ENCODE measurements at regions not wholly inside any gene's neighbourhood (a gene's known extent, or its start where the extent isn't known, plus 50 kb on each side); places are given as distances from the start of the nearest gene placed in this dataset.

DNA sequence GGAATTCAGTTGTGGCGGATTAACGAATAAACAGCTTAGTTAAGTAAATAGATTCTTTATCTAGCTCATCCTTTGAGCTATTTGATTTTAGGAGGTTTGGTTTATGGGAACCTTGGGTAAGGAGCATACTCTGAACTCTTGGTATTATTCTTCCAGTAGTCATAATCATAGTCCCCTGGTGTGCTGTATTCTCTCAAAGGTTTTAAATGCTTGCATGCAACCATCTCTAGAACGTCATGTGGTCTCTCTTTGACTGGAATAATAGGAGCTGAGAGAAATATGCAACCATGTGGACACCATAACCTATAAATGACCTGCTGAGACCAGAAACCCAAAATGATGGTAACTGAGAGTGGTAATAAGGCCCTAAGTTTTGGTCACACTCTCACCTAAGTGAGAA, 951.6 kb upstream of the MIR17HG start:
- DNase-seq, result no peak

DNA sequence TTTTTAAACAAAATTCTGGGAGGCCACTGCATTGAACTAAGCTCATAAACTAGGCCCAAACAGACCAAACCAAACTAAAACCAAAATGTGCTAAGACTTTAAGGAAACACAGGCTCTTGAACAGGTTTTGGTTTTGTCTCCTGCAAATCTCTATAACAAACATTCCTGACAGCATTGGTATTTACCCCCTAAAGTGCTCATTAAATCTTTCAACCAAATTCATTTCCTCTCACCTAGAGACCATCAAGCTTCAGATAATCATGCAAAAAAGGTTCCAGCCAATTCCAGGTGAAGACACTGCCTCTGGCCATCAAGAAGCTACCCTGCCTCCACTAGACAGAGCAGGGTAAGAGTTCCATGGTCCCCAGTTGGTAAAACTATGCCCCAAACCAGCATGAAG, 951.2 kb upstream of the MIR17HG start:
- no peak for DNase-seq

DNA sequence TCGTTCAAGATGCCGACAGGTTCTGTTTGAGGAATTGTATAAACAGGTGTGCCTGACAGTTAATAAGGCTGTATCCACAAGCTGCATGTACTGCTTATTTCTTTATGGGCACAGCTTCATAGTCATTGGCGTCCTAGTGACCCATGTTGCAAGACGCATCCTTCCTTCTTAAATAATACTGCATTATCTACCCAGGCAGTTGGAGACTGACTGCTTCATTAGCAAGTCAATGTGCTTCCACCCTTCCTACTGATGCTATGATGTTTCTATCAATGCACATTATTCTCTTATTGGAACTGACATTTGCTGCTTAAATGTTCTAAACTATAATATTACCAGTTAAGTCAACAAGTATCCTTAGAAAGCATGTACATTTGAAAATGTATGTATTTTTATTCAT, 950.0 kb upstream of the MIR17HG start:
- DNase-seq, result no peak

DNA sequence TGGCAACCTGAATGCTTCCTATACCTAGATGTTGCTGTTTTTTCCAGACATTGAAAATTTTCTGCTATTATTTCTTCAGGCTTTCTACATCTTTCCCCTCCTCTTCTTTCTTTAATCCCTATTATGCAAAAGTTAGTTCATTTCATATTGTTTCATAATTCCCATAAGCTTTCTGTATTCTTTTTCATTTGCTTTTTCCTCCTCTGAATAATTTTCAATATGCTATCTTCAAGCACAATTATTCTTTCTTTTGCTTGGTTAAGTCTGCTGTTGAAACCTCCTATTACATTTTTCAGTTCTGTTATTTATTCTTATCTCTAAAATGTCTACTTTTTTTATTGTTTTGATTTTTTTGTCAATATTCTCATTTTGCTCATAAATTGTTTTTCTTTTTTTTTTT, 947.1 kb upstream of the MIR17HG start:
- no peak for DNase-seq

DNA sequence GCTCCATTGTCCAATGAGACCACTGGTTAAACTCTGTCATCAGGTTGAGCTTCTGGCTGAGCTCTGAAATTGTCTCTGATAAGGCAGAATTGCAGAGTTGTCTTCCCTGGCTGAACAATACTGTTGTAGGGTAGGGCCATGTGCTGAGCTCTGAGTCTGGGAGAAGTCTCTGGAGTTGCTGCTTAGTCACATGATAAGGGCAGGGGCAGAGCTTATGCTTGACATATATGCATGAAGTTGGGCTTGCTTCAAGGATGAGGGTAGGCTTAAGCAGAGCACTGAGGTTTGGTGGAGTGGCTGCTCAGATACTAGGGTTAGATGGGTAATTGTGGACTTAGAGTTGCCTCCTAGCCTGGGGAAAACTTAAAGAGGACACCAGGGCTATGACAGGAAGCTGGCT, 946.3 kb upstream of the MIR17HG start:
- no peak for DNase-seq

DNA sequence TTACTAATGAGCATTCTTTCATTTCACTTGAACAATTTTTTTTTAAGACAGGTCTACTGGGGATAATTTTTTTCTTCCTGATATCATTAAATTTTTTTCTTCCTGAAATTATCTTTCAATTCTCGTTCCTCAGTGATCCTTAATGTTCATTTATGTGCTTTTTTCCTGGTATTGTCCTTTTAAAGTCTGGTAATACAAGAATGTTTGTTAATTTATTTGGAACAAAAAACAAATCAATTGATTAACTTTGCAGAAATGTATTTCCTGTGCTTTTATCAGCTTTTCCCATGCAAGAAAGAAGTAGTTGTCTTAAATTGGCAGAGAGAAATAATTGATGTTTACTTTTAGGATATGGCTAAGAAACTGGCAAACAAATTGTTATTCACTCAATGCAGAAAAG, 945.4 kb upstream of the MIR17HG start:
- DNase-seq, result no peak

DNA sequence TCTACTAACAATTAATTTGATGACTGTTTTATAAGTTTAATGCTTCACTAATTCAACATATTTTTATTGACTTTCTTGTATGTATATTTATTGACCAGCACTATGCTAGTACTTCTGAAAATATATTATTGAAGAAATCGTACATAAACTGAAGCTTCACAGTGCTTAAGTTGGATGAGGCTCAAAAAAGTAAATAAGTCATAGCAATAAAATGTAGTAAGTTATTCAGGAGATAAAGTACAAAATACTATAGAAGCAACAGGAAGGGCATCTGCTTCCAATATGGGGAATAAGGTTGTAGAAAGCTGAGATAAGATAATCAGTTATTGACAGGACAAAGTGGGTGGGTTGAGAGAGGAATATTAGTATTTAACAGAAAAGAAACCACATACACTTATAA, 944.9 kb upstream of the MIR17HG start:
- DNase-seq, result no peak

DNA sequence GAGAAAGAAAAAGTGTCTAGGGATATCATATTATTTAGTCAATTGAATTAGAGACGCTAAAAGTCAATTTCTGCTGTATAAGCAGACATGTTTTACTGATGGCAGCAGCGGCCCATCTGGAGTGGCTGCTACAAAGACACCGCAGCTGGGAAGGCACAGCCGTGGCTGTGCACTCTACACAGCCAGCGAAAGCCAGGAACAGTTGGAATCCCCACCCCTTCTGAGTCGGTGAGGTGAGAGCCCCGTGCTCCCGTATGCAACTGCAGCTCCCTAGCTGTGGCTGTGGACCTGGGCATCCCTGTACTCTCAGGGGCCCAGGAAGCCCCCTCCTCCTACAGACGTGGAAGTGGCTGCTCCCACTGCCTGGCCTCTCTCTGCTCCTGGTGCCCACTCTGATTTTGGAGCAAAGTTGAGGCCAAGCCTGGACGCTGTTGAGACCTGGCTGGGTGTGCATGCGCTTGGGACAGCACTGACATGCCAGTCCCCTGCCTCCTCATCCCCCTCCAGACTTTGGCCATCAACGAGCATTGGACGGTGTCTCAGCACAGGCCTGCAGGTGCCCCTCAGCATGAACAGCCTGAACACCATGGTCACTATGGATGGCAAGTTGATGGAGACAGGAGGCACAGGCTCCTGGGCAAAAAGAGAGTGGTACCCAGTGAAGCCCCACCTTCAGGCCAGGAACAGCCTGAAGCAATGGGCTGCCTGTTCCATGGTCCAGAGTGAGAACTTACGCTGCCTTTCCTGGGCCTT, 944.0 kb upstream of the MIR17HG start:
- DNase-seq, result no peak

DNA sequence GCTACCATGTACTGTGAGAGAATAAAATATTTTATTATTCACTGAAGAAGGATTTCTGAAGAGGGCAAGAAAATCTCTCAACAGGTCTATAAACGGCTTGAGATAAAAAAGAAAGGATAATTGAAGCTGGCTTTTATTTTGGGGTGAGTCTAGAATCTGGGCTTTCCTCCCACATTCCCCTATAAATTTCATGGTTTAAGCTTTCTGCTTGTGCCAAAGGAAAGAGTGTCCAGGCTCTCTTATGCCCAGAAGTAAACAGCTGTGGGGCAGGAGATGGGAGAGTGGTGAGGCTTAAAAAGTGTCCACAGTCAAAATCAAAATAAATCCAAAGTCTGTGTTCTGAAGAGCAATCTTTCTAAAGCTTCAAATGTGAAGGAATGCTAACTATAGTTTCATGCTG, 942.2 kb upstream of the MIR17HG start:
- DNase-seq, result no peak

DNA sequence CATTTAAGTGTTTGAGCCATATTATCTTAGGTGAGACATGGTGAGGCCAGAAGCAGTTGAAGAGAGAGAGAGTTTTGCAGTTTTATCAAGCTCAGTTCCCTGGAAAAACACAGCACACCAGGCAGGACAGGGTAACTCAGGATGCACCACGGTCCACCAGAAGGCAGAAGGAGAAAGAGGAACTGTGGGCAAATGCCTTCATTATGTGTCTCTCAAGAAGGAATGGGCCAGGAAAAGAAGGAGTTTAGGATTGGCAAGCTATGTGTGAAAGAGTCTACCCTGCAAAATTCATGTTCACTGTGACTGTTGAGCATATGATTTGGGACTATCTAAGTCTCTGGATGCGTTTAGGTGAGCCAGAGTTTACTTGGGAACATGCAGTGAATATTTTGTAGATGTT, 934.5 kb upstream of the MIR17HG start:
- DNase-seq, result no peak

DNA sequence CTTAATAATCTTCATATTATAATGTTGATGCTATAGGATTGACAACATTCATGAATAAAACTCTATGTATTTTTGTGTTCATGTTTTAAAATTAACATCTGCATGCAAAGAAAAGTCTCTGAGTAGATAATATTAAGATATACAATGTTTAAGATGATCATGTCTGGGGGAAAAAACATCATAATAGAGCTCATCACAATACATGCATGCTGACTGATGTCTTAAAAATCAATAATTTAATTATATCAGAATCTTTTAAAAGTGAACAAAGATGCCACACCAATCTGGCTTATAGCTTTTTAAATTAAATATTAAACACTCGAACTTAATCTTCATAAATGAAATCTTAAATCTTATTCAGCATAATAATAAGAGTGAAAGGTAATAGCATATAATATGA, 933.9 kb upstream of the MIR17HG start:
- no peak for DNase-seq

DNA sequence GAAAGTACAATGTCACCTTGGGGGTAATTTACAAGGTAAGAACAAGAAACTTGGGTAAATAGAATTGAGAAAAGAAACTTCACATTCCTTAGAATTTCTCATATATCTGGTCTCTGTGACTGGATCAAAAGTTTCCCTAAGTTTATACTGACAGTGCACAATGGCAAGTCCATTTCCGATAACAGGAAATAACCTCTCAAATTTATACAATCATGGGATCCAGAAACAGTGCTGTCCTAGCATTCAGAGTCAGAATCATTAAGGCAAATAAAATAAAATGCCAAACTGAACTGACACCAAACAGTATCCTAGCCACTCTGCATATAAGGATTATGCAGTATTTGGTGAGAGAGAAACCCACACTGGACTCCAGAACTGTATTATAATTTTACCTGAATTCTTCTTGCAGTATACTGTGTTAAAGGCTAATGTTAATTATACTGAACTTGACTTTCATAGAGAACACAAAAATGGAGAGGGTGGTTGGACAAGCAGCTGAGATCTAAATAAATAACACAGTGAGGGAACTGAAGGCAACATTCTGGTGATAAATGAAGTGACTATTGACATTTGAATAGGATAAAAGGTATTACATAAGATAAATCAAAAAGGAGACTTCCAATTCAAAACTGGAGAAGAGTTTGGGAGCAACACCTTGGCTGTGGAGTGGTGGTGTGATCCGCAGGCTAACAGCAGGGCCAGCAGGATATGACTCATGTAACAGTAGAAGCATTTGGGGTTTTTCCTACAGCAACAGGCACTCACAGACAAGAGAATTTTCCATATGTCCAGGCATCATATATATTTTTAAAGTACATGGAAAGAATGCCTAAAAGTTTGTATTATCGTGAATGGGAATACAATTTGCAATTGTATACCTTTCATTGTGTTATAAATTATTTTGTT, 932.5 kb upstream of the MIR17HG start:
- DNase-seq, result no peak

DNA sequence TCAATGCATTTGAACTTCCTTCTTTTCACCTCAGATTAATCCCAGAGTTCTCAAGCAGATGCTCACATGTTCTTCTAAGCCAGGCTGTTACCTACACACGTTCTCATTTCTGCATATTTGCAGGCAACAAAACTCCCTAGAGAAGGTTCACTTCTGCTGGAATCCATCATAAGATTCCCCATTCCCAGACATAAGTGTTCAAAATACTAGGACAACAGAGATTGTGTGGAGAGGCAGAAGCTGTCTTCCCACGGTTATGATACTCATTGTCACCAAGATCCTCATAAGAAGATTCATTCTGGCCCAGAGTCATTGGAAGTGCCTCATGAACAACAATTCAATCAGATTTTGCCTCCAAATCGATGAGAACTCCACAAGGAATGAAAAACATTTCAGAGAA, 931.6 kb upstream of the MIR17HG start:
- DNase-seq, result no peak

DNA sequence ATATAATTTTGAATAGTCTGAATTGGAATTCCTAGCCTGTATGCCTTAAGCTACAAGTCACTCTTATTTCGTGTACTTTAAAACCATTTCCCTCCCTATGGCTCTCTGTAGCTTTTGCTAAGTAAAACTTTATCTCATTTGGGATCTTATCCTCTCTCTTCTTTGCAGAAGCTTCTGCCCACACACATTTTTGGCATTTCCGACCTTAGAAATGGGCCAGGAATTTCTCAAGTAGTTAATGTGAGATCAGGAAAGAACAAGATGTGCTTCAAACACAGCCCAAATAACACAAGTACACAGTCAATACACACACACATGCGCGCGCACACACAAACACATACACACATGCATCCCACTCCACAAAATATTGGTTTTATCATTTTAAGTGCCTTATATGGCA, 931.0 kb upstream of the MIR17HG start:
- DNase-seq, result no peak

DNA sequence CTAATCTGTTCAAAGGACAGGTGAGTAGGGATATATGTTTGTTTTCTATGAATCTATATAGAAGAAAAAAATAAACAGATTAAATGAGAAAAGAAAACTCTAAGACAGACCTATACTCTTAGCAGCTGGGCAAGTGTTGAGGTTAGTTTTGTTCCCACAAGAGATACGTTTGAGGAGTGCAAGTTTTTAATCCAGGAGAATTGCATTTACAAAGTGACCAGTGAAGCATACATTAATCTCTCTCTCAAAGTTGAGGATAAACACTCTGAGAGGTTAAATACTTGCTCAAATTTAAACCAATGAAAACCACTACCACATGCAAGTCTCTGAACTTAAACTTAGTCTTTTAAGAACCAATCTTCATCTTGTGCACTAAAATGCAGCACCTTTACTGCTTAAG, 930.5 kb upstream of the MIR17HG start:
- no peak for DNase-seq

DNA sequence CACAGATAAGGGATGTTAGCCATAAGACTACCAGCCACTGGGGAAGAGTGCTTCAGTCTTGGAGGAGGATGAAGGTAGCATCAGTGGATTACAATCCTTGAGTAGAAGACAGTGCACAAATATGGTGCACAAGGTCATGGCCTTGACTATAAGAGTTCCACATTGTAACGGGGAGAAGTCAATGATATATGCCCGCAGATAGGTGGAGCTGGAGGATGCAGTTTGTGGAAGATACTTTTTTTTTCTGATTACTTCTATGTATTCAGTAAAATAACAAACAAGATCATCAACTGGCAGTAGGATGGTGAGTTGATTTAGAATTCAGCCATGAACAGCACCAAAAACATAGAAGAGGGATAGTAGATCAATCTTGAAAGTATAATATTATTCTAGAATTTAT, 926.8 kb upstream of the MIR17HG start:
- DNase-seq, result no peak

DNA sequence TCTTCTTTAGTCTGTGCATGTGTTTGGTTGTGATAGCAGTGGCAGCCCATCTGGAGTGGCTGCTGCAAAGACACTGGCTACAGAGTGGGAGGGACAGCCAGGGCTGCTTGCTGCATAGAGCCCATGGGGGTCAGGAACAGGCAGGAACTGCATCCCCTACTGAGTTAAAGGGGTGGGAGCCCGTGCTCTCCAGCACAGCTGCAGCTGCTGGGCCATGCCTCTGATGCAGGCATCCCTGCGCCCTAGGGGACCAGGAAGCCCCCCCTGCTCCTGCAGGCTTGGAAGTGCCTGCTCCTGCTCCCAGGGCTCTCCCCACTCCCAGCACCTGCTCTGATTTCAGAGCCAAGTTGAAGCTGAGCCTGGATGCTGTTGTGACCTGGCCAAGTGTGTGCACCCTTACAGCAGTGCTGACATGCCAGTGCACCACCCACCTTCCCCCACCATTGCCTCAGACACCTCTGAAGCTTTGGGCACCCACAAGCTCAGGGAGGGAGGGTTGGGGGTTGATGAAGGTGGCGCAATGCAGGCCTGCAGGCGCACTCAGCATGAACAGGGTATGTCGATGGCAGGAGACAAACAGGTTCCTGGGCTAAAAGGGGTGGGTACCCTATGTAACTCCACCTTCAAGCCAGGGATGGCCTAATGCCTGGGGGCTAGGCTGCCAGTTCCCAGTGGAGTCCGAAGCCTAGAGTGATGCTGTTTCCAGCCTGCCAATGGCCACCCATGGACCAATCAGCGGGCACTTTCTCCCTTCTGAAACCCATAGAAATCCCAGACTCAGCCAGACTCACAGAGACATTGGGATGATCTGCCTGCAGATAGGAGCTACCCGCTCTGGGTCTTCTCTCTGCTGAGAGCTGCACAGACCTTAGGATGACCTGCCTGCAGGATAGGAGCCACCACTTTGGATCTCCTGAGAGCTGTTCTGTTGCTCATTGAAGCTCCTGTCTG, 919.9 kb upstream of the MIR17HG start:
- peak in 1 of 2 experiments; percentile 14 for DNase-seq

DNA sequence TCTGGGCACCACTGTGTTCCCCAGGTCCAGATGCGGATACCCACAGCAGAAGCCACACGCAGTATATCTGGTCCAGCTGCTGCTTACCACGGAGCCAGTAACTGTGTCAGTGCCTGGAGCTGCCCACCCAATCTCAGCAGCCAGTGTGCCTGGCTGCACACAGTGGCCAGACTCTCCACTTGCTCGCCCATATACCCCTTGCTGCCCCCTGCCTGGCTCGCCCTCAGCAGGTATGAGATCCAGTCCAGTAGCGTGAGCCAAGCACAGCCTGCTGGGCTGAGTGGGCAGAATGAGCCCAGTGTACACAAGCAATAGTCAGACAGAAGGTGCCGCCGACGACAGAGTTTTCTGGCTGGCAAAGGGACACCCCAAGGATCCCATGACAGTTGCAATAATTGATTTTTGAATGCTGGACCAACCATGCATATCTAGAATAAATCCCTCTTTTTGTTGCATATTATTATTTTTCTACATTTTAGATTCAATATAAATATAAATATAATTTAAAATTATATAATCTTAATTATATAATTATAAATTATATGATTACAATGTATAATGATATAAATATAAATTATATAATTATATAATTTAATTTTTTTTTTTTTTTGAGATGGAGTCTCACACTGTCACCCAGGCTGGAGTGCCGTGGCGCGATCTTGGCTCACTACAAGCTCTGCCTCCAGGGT, 918.8 kb upstream of the MIR17HG start:
- peak in 1 of 2 experiments; percentile 32 for DNase-seq

DNA sequence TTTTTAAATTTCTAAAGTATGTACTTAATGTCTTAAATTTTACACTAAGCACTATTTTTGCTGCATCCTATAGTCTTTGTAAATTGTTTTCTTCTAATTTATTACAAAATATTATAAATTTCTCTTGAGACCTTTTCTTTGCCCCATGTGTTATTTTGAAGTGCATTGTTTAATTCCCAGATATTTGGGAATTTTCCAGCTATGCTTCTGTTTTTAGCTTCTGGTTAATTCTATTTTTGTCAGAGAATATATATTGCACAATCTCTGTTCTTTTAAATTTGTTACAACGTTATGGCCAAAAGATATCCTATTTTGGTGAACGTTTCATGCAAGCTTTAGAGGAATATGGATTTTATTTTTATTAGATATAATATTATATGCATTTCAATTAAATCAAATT, 917.4 kb upstream of the MIR17HG start:
- no peak for DNase-seq

DNA sequence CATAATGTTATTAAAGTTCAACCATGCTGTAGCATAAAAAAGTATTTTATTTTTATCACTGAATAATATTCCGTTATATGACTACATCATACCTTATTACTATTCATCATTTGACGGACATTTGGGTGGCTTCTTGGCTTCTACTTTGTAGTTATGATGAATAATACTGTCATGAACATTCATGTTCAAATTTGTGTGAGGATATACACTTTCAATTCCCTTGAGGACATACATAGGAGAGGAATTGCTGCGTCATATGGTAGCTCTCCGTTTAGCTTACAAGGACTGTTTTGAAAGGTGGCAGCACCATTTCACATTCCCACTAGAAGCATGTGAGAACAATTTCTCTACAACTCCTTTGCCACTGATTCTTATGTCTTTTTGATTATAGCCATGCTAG, 910.8 kb upstream of the MIR17HG start:
- DNase-seq, result no peak

DNA sequence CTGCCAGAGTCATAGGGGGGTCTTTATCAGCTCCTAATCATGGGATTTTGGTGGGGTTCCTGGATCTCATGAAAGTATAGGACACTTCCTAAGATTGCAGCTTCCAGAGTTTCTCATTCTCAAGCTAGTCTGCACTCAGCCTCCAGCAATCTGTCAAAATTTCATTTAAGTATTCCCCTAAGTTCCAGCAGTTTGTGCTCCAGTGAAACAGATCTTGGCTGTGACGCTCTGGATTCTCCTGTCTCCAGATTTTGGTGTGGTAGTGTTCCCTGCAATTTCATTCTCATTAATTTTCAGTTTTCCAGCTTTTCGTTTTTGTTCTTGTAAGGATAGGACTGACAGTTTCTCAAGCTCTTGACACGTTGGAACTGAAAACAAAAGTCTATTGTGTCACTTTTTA, 908.9 kb upstream of the MIR17HG start:
- no peak for DNase-seq

DNA sequence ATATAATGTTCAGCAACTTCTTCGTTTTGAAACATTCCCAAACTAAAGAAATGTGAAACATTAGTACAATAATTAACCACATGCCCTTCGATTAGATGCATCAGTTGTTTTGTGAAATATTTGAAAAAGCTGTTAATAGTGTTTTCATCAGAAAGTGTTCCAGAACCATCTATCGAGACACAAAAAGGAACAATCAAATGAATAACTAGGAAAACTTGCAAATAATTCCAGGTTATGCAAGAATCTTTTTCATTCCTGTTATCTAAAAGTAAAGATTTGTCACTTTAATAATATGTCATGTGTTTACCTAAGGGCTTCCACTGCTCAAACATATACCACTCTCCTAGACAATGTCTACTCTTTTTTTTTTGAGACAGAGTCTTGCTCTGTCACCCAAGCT, 904.2 kb upstream of the MIR17HG start:
- no peak for DNase-seq

DNA sequence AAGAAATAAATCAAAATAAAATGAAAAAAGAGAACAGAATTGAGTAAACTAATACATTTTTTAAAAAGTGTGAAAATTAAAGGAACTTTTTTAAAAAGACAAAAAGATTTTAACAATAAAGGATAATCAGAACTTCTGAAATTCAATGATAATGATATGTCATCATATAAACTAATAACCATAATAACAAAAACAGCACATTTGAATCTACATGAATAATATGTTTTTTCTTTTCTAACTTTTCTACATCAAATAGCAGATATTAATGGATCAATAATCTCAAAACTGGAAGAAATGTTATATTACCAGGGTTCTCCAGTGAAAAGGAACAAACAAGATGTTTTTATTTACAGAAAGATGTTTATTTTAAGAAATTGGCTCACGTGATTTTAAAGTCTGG, 903.3 kb upstream of the MIR17HG start:
- DNase-seq, result no peak
